ENCODE measurements at regions not wholly inside any gene's neighbourhood (a gene's known extent, or its start where the extent isn't known, plus 50 kb on each side); places are given as distances from the start of the nearest gene placed in this dataset.

DNA sequence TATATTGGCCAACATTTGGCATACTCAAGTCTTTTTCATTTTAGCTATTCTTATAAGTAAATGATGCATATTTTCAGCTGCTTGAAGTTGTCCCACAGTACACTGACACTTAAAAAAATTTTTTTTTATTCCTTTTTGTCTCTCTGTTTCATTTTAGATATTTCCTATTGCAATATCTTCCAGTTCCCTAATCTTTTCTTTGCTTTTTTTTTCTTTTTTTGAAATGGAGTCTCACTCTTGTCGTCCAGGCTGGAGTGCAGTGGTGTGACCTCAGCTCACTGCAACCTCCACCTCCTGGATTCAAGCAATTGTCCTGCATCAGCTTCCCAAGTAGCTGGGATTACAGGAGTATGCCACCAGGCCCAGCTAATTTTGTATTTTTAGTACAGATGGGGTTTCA, 217.4 kb upstream of the KRR1 start:
- Histone ChIP-seq H3K36me3 (ENCODE audit: control insufficient read depth, insufficient read depth, low read length) (no peaks in the 10 kb centered on the region), H4K20me1 (replicated peaks; ENCODE audit: control insufficient read depth, insufficient read depth, low read length) (no peaks in the 10 kb centered on the region), H3K4me3 (no peak overlapping the region), H2AFZ (ENCODE audit: low read depth, low read length) (no peak overlapping the region), H3K27me3 (ENCODE audit: control insufficient read depth in 2 of 2, insufficient read depth in 2 of 2, low read length in 2 of 2) (no peaks in the 10 kb centered on the region), H3K79me2 (ENCODE audit: control insufficient read depth, insufficient read depth, low read length) (no peaks in the 10 kb centered on the region), H3K9me3 (replicated peaks; ENCODE audit: control insufficient read depth, insufficient read depth, low read depth, low read length) (no peaks in the 10 kb centered on the region), H3K4me2 (ENCODE audit: insufficient read depth, low read length) (no peak overlapping the region), H3K4me1 (replicated peaks in 1 of 2; ENCODE audit: control insufficient read depth in 2 of 2, insufficient read depth in 2 of 2, low read length in 2 of 2) (peaks cover 0 to 11% of the 10 kb centered on the region in 2 experiments; a peak in 2 of 5 replicates), H3K9me1 (ENCODE audit: control insufficient read depth, insufficient read depth, low read length) (no peaks in the 10 kb centered on the region), H3K9ac (ENCODE audit: insufficient read depth in 1 of 2, low read depth in 2 of 2, low read length in 2 of 2) (no peak overlapping the region), H3K27ac (ENCODE audit: extremely low read depth, low read depth, low read length) (no peak overlapping the region)
- intact Hi-C loops (cut with micrococcal nuclease): loop anchor here (10.0 kb wide), 1 partner anchor 204 kb away; no protein-coding TSS in a partner anchor
- FAIRE-seq (no peak), ATAC-seq (no peak), DNase-seq (ENCODE audit: extremely low read depth in 1 of 4, low spot score in 3 of 4) (no peak)
- WGBS (ENCODE audit: insufficient coverage, low coverage, missing lambda C conversion rate): 0% methylated on average over 1 of the region's 1 CpG
- BruUV-seq (replicated peaks): no TSS peak
- ChIA-PET POLR2A (no interaction called here), CTCF (ENCODE audit: low intra/inter-chr PET ratio) (no interaction called here)
- in situ Hi-C loops (cut with MboI): no loop called here
- TF ChIP-seq, protein P1, sequence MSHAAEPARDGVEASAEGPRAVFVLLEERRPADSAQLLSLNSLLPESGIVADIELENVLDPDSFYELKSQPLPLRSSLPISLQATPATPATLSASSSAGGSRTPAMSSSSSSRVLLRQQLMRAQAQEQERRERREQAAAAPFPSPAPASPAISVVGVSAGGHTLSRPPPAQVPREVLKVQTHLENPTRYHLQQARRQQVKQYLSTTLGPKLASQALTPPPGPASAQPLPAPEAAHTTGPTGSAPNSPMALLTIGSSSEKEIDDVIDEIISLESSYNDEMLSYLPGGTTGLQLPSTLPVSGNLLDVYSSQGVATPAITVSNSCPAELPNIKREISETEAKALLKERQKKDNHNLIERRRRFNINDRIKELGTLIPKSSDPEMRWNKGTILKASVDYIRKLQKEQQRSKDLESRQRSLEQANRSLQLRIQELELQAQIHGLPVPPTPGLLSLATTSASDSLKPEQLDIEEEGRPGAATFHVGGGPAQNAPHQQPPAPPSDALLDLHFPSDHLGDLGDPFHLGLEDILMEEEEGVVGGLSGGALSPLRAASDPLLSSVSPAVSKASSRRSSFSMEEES (CRISPR knock-in tag; IDR thresholded peaks at IDR 0.05): no peak
- TF ChIP-seq NFYB (IDR thresholded peaks at IDR 0.05; ENCODE audit: extremely low read depth, insufficient read length) (no peak), BRCA1 (IDR thresholded peaks at IDR 0.05) (no peak), BRCA1 (CRISPR knock-in tag; IDR thresholded peaks at IDR 0.05) (no peak), ZNF282 (CRISPR knock-in tag; IDR thresholded peaks at IDR 0.05) (no peak), ZNF668 (CRISPR knock-in tag; IDR thresholded peaks at IDR 0.05) (no peak), TBP (optimal IDR thresholded peaks at IDR 0.05; ENCODE audit: low read depth, low read length) (no peak), ZNF707 (CRISPR knock-in tag; conservative IDR thresholded peaks at IDR 0.05) (no peak), CBX2 (IDR thresholded peaks at IDR 0.05; ENCODE audit: insufficient read depth, low read length, poor library complexity, severe bottlenecking) (no peak), IRF2 (CRISPR knock-in tag; IDR thresholded peaks at IDR 0.05) (no peak), ZNF75A (CRISPR knock-in tag; IDR thresholded peaks at IDR 0.05) (no peak), CBFA2T3 (IDR thresholded peaks at IDR 0.05) (no peak), NR1H2 (CRISPR knock-in tag; IDR thresholded peaks at IDR 0.05) (no peak), NFIX (CRISPR knock-in tag; IDR thresholded peaks at IDR 0.05; ENCODE audit: low read depth) (no peak), ZSCAN29 (IDR thresholded peaks at IDR 0.05) (no peak), MTA1 (IDR thresholded peaks at IDR 0.05; ENCODE audit: borderline replicate concordance) (no peak), POLR3A (IDR thresholded peaks at IDR 0.05; ENCODE audit: borderline replicate concordance, extremely low read depth, insufficient read depth, insufficient read length) (no peak)
- TF ChIP-seq, protein P2, sequence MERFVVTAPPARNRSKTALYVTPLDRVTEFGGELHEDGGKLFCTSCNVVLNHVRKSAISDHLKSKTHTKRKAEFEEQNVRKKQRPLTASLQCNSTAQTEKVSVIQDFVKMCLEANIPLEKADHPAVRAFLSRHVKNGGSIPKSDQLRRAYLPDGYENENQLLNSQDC (CRISPR knock-in tag; IDR thresholded peaks at IDR 0.05): no peak
- TF ChIP-seq, protein P3, sequence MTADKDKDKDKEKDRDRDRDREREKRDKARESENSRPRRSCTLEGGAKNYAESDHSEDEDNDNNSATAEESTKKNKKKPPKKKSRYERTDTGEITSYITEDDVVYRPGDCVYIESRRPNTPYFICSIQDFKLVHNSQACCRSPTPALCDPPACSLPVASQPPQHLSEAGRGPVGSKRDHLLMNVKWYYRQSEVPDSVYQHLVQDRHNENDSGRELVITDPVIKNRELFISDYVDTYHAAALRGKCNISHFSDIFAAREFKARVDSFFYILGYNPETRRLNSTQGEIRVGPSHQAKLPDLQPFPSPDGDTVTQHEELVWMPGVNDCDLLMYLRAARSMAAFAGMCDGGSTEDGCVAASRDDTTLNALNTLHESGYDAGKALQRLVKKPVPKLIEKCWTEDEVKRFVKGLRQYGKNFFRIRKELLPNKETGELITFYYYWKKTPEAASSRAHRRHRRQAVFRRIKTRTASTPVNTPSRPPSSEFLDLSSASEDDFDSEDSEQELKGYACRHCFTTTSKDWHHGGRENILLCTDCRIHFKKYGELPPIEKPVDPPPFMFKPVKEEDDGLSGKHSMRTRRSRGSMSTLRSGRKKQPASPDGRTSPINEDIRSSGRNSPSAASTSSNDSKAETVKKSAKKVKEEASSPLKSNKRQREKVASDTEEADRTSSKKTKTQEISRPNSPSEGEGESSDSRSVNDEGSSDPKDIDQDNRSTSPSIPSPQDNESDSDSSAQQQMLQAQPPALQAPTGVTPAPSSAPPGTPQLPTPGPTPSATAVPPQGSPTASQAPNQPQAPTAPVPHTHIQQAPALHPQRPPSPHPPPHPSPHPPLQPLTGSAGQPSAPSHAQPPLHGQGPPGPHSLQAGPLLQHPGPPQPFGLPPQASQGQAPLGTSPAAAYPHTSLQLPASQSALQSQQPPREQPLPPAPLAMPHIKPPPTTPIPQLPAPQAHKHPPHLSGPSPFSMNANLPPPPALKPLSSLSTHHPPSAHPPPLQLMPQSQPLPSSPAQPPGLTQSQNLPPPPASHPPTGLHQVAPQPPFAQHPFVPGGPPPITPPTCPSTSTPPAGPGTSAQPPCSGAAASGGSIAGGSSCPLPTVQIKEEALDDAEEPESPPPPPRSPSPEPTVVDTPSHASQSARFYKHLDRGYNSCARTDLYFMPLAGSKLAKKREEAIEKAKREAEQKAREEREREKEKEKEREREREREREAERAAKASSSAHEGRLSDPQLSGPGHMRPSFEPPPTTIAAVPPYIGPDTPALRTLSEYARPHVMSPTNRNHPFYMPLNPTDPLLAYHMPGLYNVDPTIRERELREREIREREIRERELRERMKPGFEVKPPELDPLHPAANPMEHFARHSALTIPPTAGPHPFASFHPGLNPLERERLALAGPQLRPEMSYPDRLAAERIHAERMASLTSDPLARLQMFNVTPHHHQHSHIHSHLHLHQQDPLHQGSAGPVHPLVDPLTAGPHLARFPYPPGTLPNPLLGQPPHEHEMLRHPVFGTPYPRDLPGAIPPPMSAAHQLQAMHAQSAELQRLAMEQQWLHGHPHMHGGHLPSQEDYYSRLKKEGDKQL (CRISPR knock-in tag; IDR thresholded peaks at IDR 0.05; ENCODE audit: borderline replicate concordance): no peak
